ENCODE measurements at regions not wholly inside any gene's neighbourhood (a gene's known extent, or its start where the extent isn't known, plus 50 kb on each side); places are given as distances from the start of the nearest gene placed in this dataset.

DNA sequence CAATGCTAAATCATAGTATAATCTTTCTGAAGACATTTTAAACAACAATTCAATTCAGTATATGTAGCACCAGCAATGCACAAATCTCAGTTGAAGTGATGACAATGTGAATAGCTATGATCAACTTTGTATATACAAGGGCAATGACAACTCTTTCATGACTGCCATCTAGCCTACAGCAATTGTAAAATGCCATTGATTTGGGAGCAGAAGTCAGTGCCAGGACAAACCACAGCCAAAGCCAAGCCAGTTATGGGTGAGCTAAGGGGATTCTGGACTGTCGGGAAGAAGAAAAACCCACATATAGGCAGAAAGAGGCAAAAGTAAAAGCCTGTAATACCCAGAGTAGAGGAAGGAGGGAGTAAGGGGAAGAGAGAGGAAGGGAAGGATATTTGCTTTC, 238.6 kb downstream of the MID1IP1 start:
- H3K27ac Mint-ChIP-seq: no peak overlapping the region
- Histone ChIP-seq H3K27me3 (ENCODE audit: control insufficient read depth, insufficient read depth, low read length, poor library complexity, severe bottlenecking) (no peaks in the 10 kb centered on the region), H3K9ac (ENCODE audit: extremely low read depth, low read length, poor library complexity, severe bottlenecking) (no peak overlapping the region), H3K36me3 (ENCODE audit: control insufficient read depth, insufficient read depth, low read length) (no peaks in the 10 kb centered on the region), H3K9me3 (ENCODE audit: control insufficient read depth, low read length) (no peaks in the 10 kb centered on the region), H3K27ac (ENCODE audit: low read depth, low read length) (no peak overlapping the region), H3K4me3 (ENCODE audit: low read length) (no peak overlapping the region), H3K4me1 (ENCODE audit: control insufficient read depth, insufficient read depth, low read length) (no peaks in the 10 kb centered on the region)
- DNase-seq: no peak
- peaks cover 3% of the 10 kb centered on the region for H3K4me1 Mint-ChIP-seq
- H3K36me3 Mint-ChIP-seq (ENCODE audit: low read depth): no peaks in the 10 kb centered on the region
- H3K27me3 Mint-ChIP-seq (ENCODE audit: insufficient read depth): no peaks in the 10 kb centered on the region
- H3K4me3 Mint-ChIP-seq: no peak overlapping the region
- H3K9me3 Mint-ChIP-seq: peaks cover 37% of the 10 kb centered on the region
- TF ChIP-seq, protein P1, sequence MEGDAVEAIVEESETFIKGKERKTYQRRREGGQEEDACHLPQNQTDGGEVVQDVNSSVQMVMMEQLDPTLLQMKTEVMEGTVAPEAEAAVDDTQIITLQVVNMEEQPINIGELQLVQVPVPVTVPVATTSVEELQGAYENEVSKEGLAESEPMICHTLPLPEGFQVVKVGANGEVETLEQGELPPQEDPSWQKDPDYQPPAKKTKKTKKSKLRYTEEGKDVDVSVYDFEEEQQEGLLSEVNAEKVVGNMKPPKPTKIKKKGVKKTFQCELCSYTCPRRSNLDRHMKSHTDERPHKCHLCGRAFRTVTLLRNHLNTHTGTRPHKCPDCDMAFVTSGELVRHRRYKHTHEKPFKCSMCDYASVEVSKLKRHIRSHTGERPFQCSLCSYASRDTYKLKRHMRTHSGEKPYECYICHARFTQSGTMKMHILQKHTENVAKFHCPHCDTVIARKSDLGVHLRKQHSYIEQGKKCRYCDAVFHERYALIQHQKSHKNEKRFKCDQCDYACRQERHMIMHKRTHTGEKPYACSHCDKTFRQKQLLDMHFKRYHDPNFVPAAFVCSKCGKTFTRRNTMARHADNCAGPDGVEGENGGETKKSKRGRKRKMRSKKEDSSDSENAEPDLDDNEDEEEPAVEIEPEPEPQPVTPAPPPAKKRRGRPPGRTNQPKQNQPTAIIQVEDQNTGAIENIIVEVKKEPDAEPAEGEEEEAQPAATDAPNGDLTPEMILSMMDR (conservative IDR thresholded peaks at IDR 0.05): no peak
- 100% methylated on average over 1 of the region's 1 CpG; no CpG with 5 or more reads in 1 of the 2 experiments for WGBS, 2 experiments (ENCODE audit: insufficient coverage in 1 of 2, insufficient read length in 1 of 2)

DNA sequence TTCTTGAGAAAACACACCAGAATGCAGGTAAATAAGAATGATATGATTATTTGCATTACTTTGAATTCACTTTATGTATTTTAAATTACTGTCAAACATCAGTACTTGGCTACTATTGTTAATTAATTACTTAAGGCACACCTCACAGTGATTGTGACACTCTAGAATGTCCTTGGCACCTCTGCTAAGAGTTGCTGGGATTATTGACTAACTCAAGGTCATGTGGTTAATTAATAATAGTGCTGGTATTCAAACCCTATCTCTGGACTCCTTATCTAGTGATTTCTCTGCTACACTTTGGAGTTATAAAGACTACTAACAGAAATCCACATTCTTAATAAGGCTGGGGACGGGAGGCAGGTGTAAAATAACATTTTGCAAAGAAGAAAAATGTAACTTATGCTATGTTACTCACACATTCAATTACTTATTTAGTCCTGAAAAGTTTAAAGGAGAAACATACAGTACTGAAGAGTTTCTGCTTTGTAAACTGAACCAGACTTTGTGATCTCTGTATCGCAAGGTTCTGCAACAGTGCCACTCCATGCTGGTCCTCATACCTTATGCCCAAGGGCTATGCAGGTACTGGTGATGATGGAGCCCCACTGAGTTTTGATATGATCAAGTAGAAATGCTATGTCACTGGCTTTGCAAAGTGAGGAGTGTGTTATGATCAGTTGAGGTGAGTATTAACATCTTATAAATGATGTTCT, 242.7 kb downstream of the MID1IP1 start:
- no peak for DNase-seq
- TF ChIP-seq, protein P1 (conservative IDR thresholded peaks at IDR 0.05): no peak
- Mint-ChIP-seq H3K27ac (no peak overlapping the region), H3K36me3 (ENCODE audit: low read depth) (no peaks in the 10 kb centered on the region), H3K9me3 (peaks cover 43% of the 10 kb centered on the region), H3K4me3 (no peak overlapping the region), H3K4me1 (peaks cover 3% of the 10 kb centered on the region), H3K27me3 (ENCODE audit: insufficient read depth) (no peaks in the 10 kb centered on the region)
- Histone ChIP-seq H3K27me3 (ENCODE audit: control insufficient read depth, insufficient read depth, low read length, poor library complexity, severe bottlenecking) (no peaks in the 10 kb centered on the region), H3K4me1 (ENCODE audit: control insufficient read depth, insufficient read depth, low read length) (no peaks in the 10 kb centered on the region), H3K4me3 (ENCODE audit: low read length) (no peak overlapping the region), H3K9ac (ENCODE audit: extremely low read depth, low read length, poor library complexity, severe bottlenecking) (no peak overlapping the region), H3K9me3 (ENCODE audit: control insufficient read depth, low read length) (no peaks in the 10 kb centered on the region), H3K27ac (ENCODE audit: low read depth, low read length) (no peak overlapping the region), H3K36me3 (ENCODE audit: control insufficient read depth, insufficient read depth, low read length) (no peaks in the 10 kb centered on the region)
- WGBS, 2 experiments (ENCODE audit: insufficient coverage in 1 of 2, insufficient read length in 1 of 2): 100% methylated on average over 1 of the region's 2 CpGs; no CpG with 5 or more reads in 1 of the 2 experiments

DNA sequence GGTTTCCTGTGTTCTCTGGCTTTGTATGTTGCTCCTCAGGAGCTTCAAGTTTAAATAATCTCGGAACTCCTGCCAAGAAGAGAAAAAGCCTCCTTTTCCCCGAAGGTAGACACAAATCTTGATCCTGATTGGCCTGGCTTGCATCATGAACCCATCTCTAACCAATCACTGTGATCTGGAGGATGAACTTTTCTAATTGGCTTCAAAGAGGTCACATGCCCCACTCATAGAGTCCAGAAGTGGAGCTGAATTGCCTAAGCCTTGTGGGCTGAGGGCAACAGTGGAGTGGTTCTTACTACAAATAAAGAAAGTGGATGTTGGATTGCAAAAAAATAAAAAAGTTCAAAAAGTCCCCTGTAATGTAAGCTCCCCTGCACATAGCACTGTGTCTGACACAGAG, 245.9 kb downstream of the MID1IP1 start:
- Histone ChIP-seq H3K27ac (ENCODE audit: low read depth, low read length) (no peak overlapping the region), H3K9ac (ENCODE audit: extremely low read depth, low read length, poor library complexity, severe bottlenecking) (no peak overlapping the region), H3K36me3 (ENCODE audit: control insufficient read depth, insufficient read depth, low read length) (no peaks in the 10 kb centered on the region), H3K27me3 (ENCODE audit: control insufficient read depth, insufficient read depth, low read length, poor library complexity, severe bottlenecking) (no peaks in the 10 kb centered on the region), H3K4me1 (ENCODE audit: control insufficient read depth, insufficient read depth, low read length) (no peaks in the 10 kb centered on the region), H3K4me3 (ENCODE audit: low read length) (no peak overlapping the region), H3K9me3 (ENCODE audit: control insufficient read depth, low read length) (no peaks in the 10 kb centered on the region)
- no peak overlapping the region for H3K27ac Mint-ChIP-seq
- H3K36me3 Mint-ChIP-seq (ENCODE audit: low read depth): no peaks in the 10 kb centered on the region
- WGBS, 2 experiments (ENCODE audit: insufficient coverage in 1 of 2, insufficient read length in 1 of 2): 67 to 98% methylated on average over 1 to 2 of the region's 2 CpGs
- DNase-seq: no peak
- peaks cover 11% of the 10 kb centered on the region for H3K4me1 Mint-ChIP-seq
- no peak overlapping the region for H3K4me3 Mint-ChIP-seq
- H3K9me3 Mint-ChIP-seq: peaks cover 60% of the 10 kb centered on the region
- TF ChIP-seq, protein P1 (conservative IDR thresholded peaks at IDR 0.05): no peak
- H3K27me3 Mint-ChIP-seq (ENCODE audit: insufficient read depth): no peaks in the 10 kb centered on the region

Measured in endodermal cell (in vitro differentiated cells).